GM18870 (cell line): ENCODE measurements at regions not wholly inside any gene's neighbourhood (a gene's known extent, or its start where the extent isn't known, plus 50 kb on each side); places are given as distances from the start of the nearest gene placed in this dataset.

Experiments used
- ATAC-seq: cut with Tn5 transposase; IDR thresholded peaks from one replicate; pipeline ENCODE4 v1.9.1; 2021; ENCODE audit warnings: moderate library complexity; ENCODE audit not compliant: unreplicated experiment

- ATAC-seq = no peak
Observed at GRCh38 chr12:94760786-94761185, 110.4 kb upstream of the TMCC3 start.

GRCh38 chr12:94756789-94757188 lies 106.4 kb upstream of the TMCC3 start:
- ATAC-seq = no peak

DNA sequence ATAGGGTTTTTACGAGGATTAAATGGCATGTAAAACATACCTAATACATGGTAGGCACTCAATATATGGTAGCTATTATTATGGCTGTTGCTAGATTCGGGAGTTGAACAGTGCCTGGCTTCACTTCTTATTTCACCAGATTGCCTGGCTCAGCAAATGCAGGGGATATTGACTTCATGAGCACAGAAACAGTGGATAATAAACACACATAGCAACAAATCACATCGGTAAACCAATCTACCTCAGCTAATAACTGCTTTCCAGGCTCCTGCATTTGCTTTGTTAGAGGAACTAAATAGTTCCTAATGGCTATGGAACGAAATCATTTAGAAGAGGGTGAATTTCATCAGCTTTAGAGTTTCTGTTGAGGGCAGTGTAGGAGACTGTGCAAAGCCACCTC lies 105.2 kb upstream of the TMCC3 start:
- no peak for ATAC-seq

DNA sequence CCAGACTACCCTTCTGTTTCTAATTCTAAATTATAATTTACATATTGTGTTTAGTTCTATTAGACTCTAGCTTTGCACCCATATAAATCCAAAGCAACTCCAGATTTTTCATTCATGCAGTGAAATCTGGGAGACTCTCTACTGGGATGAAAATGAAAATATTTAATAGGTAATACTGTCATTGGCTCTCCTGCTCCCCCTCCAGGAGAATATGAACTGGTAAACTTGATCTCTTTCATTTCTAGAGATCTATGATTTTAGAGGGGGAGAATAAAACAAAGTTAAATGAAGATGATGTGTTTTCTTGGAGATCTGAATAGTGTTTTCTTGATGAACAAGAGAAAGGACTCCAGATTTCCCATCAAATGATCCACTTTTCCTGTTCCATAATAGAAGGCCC lies 104.3 kb upstream of the TMCC3 start:
- no peak for ATAC-seq

- no peak for ATAC-seq
Observed at GRCh38 chr12:94753036-94753679, 102.8 kb upstream of the TMCC3 start.

DNA sequence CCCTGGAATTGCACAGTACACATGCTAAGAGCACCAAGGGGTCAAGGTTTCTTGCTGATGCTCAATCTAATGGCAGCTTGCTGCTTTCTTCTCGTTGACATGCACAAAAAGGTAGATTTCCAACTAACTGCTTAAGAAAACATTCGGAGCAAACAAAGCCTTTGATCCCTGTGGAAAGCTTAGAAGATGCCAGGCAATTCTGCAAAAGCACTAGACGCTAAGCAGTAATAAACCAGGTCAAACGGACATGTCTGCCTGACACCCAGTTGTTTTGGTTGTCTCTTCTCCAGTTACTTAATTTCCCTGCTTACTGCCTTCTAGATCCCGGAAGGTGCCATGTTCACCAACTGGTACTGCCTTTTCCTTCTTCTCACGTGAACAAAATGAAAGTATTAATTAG lies 100.5 kb upstream of the TMCC3 start:
- ATAC-seq = no peak

GRCh38 chr12:94749890-94750289 lies 99.5 kb upstream of the TMCC3 start:
- ATAC-seq = no peak

- no peak for ATAC-seq
Observed at GRCh38 chr12:94749455-94749854, 99.1 kb upstream of the TMCC3 start.

DNA sequence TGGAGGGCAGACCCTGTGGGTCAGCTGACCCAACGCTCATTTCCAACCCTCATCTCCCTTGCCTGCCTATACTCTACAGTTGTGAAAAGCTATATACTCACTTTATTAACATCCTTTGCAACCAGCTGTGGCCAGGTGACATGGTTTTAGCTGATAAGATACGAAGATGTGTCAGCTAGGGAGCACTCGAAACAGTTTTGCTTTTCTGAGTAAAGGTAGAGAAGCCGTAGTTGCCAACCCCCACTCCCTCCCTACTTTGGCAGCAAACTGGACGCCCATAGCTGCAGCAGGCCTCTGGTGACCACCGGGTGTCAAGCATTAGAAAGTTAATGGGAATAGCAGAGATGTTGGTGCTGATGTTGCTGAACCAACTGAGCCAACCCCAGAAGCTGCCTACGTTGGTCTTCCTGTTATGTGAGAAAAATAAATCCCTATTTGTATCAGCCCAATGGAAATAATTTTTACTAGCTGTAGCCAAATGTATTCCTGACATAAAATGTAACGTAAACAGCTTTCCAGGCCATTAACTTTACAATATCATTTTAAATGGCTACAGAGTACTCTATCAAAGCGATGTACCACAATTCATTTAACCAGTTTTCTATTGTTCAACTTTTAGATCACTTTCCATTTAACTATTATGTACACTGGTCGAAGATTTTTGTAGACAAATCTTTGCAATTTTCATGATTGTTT lies 98.5 kb upstream of the TMCC3 start:
- no peak for ATAC-seq

- ATAC-seq = no peak
Observed at GRCh38 chr12:94745562-94745961, 95.2 kb upstream of the TMCC3 start.

DNA sequence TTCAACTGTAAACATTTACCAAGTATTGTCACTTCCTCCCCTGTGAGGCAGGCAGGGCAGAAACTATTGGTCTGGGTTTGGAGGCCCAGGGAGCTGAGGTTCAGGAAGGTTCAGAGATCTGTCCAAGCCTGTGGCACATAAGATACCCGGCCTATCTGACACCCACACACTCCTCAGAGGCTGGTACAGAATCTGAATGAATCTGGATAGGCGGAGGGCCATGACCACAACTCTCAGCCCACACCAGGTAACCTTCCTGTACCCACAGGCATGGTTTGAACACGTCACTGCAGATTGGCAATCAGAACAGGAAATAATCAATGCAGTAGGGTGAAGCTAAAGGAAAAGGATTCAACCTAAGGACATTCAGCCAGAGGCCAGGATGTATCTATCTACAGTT lies 92.8 kb upstream of the TMCC3 start:
- ATAC-seq = no peak

GRCh38 chr12:94740601-94741362 lies 90.4 kb upstream of the TMCC3 start:
- ATAC-seq = no peak

DNA sequence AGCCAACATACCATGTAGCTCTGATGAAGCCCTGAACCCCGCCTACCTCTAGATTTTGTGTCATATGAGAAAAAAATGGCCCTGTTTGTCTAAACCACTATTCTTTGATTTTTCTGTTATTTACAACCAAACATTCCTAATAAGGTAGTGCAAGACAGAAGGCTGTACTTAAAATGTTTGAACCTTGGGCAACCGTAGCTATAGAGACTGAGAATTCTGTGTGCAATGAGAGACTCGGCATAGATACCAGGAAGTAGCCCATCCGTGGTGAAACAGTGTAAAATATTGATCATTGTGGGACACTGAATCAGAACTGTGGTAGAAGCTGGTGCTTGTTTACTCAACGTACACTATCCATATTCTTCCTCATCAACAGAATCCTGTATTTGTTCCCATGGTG lies 86.5 kb upstream of the TMCC3 start:
- ATAC-seq = no peak

- ATAC-seq = no peak
Observed at GRCh38 chr12:94736004-94736403, 85.6 kb upstream of the TMCC3 start.

DNA sequence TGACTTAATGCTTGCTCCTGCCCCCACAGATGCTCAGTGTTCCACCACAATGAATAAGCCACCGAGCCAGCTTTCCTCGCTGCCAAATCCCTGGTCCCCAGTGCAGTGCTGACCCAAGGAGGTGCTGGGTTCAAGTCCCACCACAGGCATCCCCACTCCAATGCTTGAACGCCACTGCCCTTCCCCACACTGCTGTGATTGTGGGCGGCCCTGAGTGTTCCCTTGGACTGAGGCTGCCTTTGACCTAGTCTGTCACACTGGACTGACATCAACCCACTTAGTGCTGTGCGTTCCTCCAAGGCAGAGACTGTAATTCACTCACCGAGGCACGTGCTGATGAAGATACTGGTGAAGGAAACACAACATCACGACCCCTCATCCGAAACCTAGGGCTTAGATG lies 83.4 kb upstream of the TMCC3 start:
- no peak for ATAC-seq

GRCh38 chr12:94732367-94732990 lies 82.1 kb upstream of the TMCC3 start:
- ATAC-seq = no peak

- no peak for ATAC-seq
Observed at GRCh38 chr12:94731733-94732360, 81.5 kb upstream of the TMCC3 start.

DNA sequence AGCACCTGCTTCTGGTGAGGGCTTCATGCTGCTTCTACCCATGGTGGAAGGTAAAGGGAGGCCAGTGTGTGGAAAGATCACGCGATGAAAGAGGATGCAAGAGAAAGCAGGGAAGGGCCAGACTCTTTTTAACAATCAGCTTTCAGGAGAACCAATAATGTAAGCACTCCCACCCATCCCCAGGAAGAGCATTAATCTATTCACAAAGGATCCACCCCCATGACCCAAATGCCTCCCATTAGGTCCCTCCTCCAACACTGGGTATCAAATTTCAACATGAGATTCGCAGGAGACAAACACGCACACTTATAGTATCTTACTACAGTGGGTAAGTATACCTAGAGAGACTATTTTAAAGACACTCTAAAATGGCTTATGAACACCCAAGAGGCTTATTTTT lies 80.5 kb upstream of the TMCC3 start:
- no peak for ATAC-seq

- ATAC-seq = no peak
Observed at GRCh38 chr12:94726236-94726835, 76.0 kb upstream of the TMCC3 start.

GRCh38 chr12:94725375-94726168 lies 75.2 kb upstream of the TMCC3 start:
- no peak for ATAC-seq
